ENCODE measurements at regions not wholly inside any gene's neighbourhood (a gene's known extent, or its start where the extent isn't known, plus 50 kb on each side); places are given as distances from the start of the nearest gene placed in this dataset.

GRCh38 chr3:28738425-28738824 is 389.8 kb upstream of the AZI2 start:
- TF ChIP-seq CTCF (IDR thresholded peaks at IDR 0.05; ENCODE audit: extremely low read depth, insufficient read depth, missing control alignments), result no peak
- DNase-seq (ENCODE audit: low spot score), result no peak
- in situ Hi-C loops (cut with MboI; ENCODE audit: low pct_unique_long_range_greater_than_20kb, low sequenced_read_pairs, unreplicated experiment), result no loop called here

GRCh38 chr3:28739647-28740046 is 391.0 kb upstream of the AZI2 start:
- TF ChIP-seq CTCF (IDR thresholded peaks at IDR 0.05; ENCODE audit: extremely low read depth, insufficient read depth, missing control alignments), result no peak
- in situ Hi-C loops (cut with MboI; ENCODE audit: low pct_unique_long_range_greater_than_20kb, low sequenced_read_pairs, unreplicated experiment), result no loop called here

GRCh38 chr3:28743271-28743670 is 394.6 kb upstream of the AZI2 start:
- in situ Hi-C loops (cut with MboI; ENCODE audit: low pct_unique_long_range_greater_than_20kb, low sequenced_read_pairs, unreplicated experiment), result no loop called here
- DNase-seq (ENCODE audit: low spot score), result no peak
- TF ChIP-seq CTCF (IDR thresholded peaks at IDR 0.05; ENCODE audit: extremely low read depth, insufficient read depth, missing control alignments), result no peak

More at GRCh38 chr3:28739647-28740046, 391.0 kb upstream of the AZI2 start:
- DNase-seq (ENCODE audit: low spot score), result no peak

GRCh38 chr3:28743831-28744230 is 395.2 kb upstream of the AZI2 start:
- no peak for DNase-seq (ENCODE audit: low spot score)
- no peak for TF ChIP-seq CTCF (IDR thresholded peaks at IDR 0.05; ENCODE audit: extremely low read depth, insufficient read depth, missing control alignments)
- in situ Hi-C loops (cut with MboI; ENCODE audit: low pct_unique_long_range_greater_than_20kb, low sequenced_read_pairs, unreplicated experiment), result no loop called here

GRCh38 chr3:28745436-28745835 is 396.8 kb upstream of the AZI2 start:
- DNase-seq (ENCODE audit: low spot score), result no peak
- in situ Hi-C loops (cut with MboI; ENCODE audit: low pct_unique_long_range_greater_than_20kb, low sequenced_read_pairs, unreplicated experiment), result no loop called here

GRCh38 chr3:28745916-28746617 is 397.4 kb upstream of the AZI2 start:
- no peak for TF ChIP-seq CTCF (IDR thresholded peaks at IDR 0.05; ENCODE audit: extremely low read depth, insufficient read depth, missing control alignments)
- no peak for DNase-seq (ENCODE audit: low spot score)
- in situ Hi-C loops (cut with MboI; ENCODE audit: low pct_unique_long_range_greater_than_20kb, low sequenced_read_pairs, unreplicated experiment), result no loop called here

More at GRCh38 chr3:28745436-28745835, 396.8 kb upstream of the AZI2 start:
- TF ChIP-seq CTCF (IDR thresholded peaks at IDR 0.05; ENCODE audit: extremely low read depth, insufficient read depth, missing control alignments), result no peak

Measured in GM13977 (cell line).